Osteoblast (primary cell): ENCODE measurements at regions not wholly inside any gene's neighbourhood (a gene's known extent, or its start where the extent isn't known, plus 50 kb on each side); places are given as distances from the start of the nearest gene placed in this dataset.

Experiments used
- DNase-seq: peaks from one replicate; pipeline ENCODE4 v3.0.0; 2011; ENCODE audit warnings: low spot score, mixed read lengths; ENCODE audit not compliant: insufficient read length; ENCODE audit errors: missing footprints
- H2AFZ ChIP-seq: 2 replicates; pipeline ENCODE4 v1.6.0; 2011; ENCODE audit warnings: mild to moderate bottlenecking, low read length
- H3K27ac ChIP-seq: 2 replicates; pipeline ENCODE4 v1.5.1; 2011; ENCODE audit warnings: mild to moderate bottlenecking, low read depth, low read length, moderate library complexity
- H3K27me3 ChIP-seq: 2 replicates; pipeline ENCODE4 v1.6.0; 2012; ENCODE audit warnings: mild to moderate bottlenecking, control low read depth, inconsistent platforms, low read length, moderate library complexity; ENCODE audit not compliant: insufficient read depth
- H3K36me3 ChIP-seq: 2 replicates; pipeline ENCODE4 v1.5.1; 2011; ENCODE audit warnings: mild to moderate bottlenecking, low read length, control low read depth, moderate library complexity; ENCODE audit not compliant: insufficient read depth
- H3K4me1 ChIP-seq: 2 replicates; pipeline ENCODE4 v1.5.1; 2011; ENCODE audit warnings: mild to moderate bottlenecking, low read length, control low read depth, moderate library complexity; ENCODE audit not compliant: insufficient read depth
- H3K4me2 ChIP-seq: 2 replicates; pipeline ENCODE4 v1.6.0; 2011; ENCODE audit warnings: mild to moderate bottlenecking, low read length; ENCODE audit not compliant: insufficient read depth
- H3K4me3 ChIP-seq: fragments of 200-600 bp; sonication (generic); 3 replicates; pipeline ENCODE4 v1.5.1; 2012; ENCODE audit warnings: mild to moderate bottlenecking, low read length, inconsistent platforms; ENCODE audit not compliant: insufficient read depth
- H3K79me2 ChIP-seq: 2 replicates; pipeline ENCODE4 v1.6.0; 2012; ENCODE audit warnings: mild to moderate bottlenecking, low read length, control low read depth, inconsistent platforms; ENCODE audit not compliant: insufficient read depth
- H3K9me3 ChIP-seq: 2 replicates; pipeline ENCODE4 v1.5.1; 2011; ENCODE audit warnings: low read depth, low read length, control low read depth
- H4K20me1 ChIP-seq: 2 replicates; pipeline ENCODE4 v1.6.0; 2012; ENCODE audit warnings: mild to moderate bottlenecking, low read length, control low read depth; ENCODE audit not compliant: insufficient read depth
- CTCF ChIP-seq: IDR thresholded peaks from 2 replicates; pipeline ENCODE4 v1.5.1; 2011; ENCODE audit warnings: mild to moderate bottlenecking, low read depth, low read length, moderate library complexity; ENCODE audit errors: extremely low read depth

- TF ChIP-seq CTCF = no peak
- no peaks in the 10 kb centered on the region for H3K79me2 ChIP-seq
- no peaks in the 10 kb centered on the region for H3K9me3 ChIP-seq
- H4K20me1 ChIP-seq = no peaks in the 10 kb centered on the region
- H2AFZ ChIP-seq = no peak overlapping the region
- no peak overlapping the region for H3K4me2 ChIP-seq
- H3K36me3 ChIP-seq = no peaks in the 10 kb centered on the region
- DNase-seq = no peak
- no peak overlapping the region for H3K4me3 ChIP-seq
- H3K27me3 ChIP-seq = no peaks in the 10 kb centered on the region
- no peaks in the 10 kb centered on the region for H3K4me1 ChIP-seq
- H3K27ac ChIP-seq = no peak overlapping the region
Observed at GRCh38 chr4:169807934-169808509, 50.3 kb upstream of the HPF1 start.
